NCI-H2029 (cell line): ENCODE measurements at regions not wholly inside any gene's neighbourhood (a gene's known extent, or its start where the extent isn't known, plus 50 kb on each side); places are given as distances from the start of the nearest gene placed in this dataset.
"Not testable (repeated sequence)": the region's sequence is repeated elsewhere in the genome, so short reads cannot be mapped to it uniquely, and the experiment has no call there.

Source experiments
- DNase-seq: peaks from one replicate; lab custom pipeline; 2025; lab: John Stamatoyannopoulos, UW

DNA sequence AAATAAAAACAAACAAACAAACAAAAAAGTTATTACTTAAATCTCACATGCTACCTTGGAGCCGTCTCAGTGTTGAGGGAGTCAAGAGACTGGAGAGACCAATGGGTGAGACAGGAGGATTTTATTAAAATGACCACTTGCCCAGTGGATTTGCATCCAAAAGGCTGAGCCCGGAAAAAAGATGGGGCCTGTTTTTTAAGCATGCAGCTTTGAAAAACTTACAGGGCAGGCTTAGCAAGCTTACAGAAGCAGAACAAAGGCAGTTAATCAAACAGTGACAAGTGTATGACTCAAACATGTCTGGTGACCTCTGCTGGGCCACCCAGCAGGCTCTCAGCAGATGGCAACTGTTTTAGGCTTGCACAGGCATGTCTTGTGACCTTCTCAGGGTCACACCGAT, 82.5 kb downstream of the POTEH start:
- DNase-seq: not testable (repeated sequence)

- DNase-seq: not testable (repeated sequence)
Measured at GRCh38 chr22:15775118-15775517, 85.3 kb downstream of the POTEH start.

DNA sequence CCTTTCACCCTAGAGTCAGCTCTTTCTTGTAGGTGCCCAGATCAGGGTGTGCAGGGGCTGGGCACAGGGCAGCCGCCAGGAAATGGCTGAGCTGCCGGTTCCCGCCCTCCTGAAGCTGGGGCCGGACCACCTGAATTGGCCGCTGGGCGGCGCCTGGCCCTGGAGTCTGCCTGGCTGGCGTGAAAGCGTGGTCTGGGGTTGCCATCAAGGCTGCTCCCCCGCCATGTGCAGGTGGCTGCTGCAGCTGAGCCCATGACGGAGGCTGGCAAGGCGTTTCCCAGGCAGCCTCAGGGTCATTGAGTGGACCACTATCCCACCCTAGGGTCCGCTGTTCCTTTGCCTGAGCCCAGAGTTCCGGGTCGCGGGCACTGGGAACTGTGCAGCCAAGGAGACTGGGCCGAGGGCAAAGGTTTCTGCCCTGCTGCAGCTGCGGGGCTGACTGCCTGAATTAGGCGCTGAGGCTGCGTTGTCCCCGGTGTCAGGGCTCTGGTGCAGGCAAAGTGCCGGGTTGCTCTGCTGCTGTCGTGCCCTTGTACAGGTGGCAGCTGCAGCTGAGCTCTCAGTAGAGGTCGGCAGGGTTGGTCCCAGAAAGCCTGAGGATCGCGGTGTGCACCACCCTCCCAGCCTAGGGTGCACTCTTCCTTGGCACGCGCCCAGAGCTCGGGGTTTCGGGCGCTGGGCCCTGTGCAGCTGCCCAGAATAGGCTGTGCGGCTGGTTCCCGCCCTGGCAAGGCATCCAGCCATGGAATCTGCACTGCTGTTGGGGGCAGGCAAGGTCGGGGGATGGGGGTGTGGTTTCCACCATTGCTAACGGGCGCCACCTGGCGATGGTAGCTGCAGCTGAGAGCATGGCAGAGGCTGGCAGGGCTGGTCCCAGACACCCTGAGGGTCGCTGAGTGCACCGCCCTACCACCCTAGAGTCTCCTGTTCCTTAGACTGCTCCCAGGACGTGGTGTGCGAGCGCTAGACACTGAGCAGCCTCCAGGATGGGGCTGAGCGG, 86.1 kb downstream of the POTEH start:
- peak; percentile 70 for DNase-seq

DNA sequence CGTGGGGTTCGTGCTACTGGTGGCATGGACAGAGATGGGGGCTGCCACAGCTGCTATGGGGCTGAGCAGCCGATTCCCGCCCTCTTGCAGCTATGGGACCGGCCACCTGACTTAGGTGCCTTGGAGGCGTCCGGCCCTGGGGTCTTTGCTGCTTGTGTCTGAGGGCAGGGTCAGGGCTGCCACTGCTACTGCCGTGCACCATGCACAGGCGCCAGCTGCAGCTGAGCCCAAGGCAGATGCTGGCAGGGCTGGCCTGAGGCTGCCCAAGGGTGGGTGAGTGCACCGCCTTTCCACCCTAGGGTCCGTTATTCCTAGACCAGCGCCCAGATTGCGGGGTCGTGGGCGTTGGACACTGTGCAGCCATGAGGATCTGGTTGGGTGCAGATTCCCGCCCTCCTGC, 86.9 kb downstream of the POTEH start:
- not testable (repeated sequence) for DNase-seq

DNA sequence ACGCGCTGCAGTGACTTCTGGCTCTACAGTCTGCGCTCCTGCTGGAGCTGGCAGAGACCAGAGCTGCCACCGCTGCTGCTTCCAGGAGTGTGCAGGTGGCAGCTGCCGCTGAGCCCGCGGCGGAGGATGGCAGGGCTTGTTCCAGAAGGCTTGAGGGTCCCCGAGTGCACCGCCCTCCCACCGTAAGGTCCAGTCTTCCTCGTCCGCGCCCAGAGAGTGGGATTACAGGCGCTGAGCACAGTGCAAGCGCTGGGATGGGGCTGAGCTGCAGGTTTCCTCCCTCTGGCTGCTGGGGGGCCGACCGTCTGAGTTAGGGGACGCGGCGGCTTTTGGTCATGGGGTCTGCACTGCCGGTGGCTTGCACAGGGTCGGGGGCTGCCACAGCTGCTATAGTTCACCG, 87.3 kb downstream of the POTEH start:
- DNase-seq: not testable (repeated sequence)

GRCh38 chr22:15777557-15777956, 87.7 kb downstream of the POTEH start:
- DNase-seq: not testable (repeated sequence)

DNA sequence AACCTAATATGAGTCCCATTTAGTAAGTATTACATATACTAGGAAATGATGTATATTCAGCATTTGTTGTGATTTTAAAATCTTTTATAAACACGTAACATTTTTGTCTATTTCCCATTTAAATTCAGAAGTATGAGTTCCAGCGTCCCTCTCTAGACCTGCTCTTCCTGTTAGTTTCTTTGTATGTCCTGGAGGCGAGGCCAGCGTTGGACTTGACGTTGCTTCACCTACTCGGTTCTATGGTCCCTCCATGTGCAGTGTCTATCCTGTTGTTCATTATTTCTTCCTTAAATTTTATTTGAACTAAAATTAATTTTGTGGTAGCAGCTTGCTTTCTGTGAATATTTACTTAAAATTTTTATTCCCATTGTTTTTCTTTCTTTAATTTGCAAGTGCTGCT, 88.5 kb downstream of the POTEH start:
- not testable (repeated sequence) for DNase-seq

DNA sequence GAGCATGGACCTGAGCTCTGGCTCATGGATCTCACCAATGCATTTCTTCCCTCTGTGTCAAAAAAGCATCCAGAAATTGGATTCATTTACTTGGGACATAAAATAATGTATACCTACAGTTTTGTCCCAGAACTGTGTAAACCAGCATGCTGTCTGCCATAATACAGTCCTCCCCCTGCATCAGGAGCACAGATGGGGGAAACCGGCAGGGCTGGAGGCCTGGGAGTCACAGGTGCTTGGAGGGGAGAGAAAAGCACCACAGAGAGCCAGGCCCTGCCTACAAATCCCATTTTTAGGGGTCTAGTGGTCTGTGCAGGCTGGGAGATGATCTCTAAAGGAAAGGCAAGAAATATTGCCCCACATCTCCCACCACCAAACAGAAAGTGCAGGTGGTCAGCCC, 91.8 kb downstream of the POTEH start:
- DNase-seq: not testable (repeated sequence)

GRCh38 chr22:15782933-15783332, 93.1 kb downstream of the POTEH start:
- DNase-seq: not testable (repeated sequence)

DNA sequence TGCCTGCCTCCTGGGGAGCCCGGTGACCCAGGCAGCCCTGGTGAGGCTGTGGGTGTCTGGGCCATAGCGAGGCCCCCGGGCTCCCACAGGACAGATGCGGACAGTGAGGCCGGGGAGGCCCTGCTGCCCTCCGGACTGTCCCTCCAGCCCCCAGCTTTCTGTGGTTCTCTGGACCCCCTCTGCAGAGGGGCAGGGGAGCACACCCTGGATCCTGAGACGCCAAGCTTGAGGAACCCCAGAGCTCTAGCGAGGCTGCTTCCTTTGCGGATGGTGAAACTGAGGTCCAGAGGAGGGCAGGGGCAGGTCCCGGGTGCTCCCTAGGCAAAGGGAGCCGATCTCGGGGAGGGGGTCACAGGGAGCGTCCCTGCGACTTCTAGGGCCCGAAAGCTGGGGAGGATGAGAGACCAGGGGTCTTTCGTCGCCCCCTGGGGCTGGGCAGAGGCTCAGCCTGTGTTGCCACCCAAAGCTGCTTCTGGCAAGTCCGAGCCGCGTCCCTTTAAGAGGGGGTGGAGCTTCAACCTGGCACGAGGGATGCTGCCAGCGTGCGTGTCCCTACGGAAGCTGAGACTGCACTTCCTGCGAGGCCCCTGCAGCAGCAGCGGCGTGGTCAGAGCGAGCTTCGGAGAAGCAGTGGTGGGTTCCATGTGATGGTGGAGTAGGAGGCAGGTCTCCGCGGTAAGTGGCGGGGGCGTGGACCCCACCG, 94.7 kb downstream of the POTEH start:
- not testable (repeated sequence) for DNase-seq

GRCh38 chr22:15786942-15787733, 97.3 kb downstream of the POTEH start:
- peak; percentile 22 for DNase-seq

- not testable (repeated sequence) for DNase-seq
Measured at GRCh38 chr22:15791557-15791956, 101.7 kb downstream of the POTEH start.

- DNase-seq: not testable (repeated sequence)
Measured at GRCh38 chr22:15799935-15800334, 110.1 kb downstream of the POTEH start.

DNA sequence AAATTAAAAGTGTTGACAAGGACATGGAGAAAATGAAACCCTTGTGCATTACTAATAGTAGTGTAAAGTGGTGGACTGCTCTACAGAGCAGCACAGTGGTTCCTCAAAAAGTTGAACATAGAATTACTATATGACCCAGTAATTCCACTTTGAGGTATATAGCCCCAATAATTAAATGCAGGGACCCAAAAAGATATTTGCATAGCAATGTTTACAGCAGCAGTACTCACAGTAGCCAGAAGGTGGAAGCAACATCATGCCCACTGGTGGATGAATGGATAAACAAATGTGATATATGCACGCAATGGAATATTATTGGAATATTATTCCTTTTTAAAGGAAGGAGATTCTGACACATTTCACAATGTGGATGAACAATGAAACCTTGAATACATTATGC, 121.3 kb downstream of the POTEH start:
- DNase-seq: not testable (repeated sequence)

GRCh38 chr22:15815783-15816182, 126.0 kb downstream of the POTEH start:
- not testable (repeated sequence) for DNase-seq

DNA sequence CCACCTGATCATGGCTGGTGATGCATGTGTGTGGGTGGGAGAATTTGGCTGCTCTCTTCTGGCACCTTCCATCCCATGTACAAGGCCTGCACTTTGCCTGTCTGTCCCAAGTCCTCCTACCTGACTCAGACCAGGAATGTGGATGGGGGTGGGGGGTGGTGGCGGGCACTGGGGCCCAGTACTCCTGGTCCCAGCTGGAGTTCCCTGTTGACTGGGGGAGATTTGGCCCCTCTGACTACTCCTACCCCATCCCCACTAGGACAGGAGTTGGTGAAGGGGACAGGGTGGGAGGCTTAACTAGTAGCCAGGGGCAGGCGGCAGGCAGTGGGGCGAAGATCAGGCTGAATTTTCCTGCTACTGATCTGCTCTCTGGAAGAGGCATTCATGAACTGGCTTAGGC, 126.6 kb downstream of the POTEH start:
- DNase-seq: not testable (repeated sequence)

GRCh38 chr22:15817264-15817663, 127.4 kb downstream of the POTEH start:
- not testable (repeated sequence) for DNase-seq

DNA sequence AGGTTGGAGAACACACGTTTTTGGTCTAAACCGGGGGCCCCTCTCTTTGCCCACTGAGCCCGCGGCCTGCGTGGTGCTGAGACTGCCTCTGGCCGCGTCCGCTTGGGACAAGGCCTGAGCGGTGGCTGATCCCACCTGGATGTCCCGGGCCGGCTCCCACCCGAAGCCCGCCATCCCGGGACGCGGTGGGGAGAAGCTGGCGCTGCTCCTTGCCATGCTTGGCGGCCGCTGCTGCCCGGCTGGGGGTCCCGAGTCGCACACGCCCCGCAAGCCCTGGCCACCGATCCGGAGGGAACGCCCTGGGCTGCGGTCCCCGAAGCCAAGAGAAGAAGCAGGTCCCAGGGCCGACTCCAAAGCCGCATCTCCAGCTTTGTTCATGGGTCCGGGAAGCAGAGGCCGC, 130.1 kb downstream of the POTEH start:
- DNase-seq: not testable (repeated sequence)

GRCh38 chr22:15821088-15821487, 131.3 kb downstream of the POTEH start:
- not testable (repeated sequence) for DNase-seq

DNA sequence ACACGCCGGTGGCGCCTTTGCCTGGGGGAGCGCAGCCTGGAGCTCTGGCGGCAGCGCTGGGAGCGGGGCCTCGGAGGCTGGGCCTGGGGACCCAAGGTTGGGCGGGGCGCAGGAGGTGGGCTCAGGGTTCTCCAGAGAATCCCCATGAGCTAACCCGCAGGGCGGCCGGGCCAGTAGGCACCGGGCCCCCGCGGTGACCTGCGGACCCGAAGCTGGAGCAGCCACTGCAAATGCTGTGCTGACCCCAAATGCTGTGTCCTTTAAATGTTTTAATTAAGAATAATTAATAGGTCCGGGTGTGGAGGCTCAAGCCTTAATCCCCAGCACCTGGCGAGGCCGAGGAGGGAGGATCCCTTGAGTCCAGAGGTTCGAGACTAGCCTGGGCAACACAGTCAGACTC, 132.2 kb downstream of the POTEH start:
- not testable (repeated sequence) for DNase-seq

GRCh38 chr22:15823178-15823577, 133.4 kb downstream of the POTEH start:
- DNase-seq: not testable (repeated sequence)

- not testable (repeated sequence) for DNase-seq
Measured at GRCh38 chr22:15832235-15832634, 142.4 kb downstream of the POTEH start.
